ENCODE measurements at regions not wholly inside any gene's neighbourhood (a gene's known extent, or its start where the extent isn't known, plus 50 kb on each side); places are given as distances from the start of the nearest gene placed in this dataset.

- TF ChIP-seq CTCF (IDR thresholded peaks at IDR 0.05) (no peak), ZFX (IDR thresholded peaks at IDR 0.05; ENCODE audit: borderline replicate concordance) (no peak)
Measured at GRCh38 chr12:73235387-73235786, 963.2 kb downstream of the TRHDE start.
